Activated naive CD8-positive, alpha-beta T cell treated with anti-CD3 and anti-CD28 coated beads, Interleukin-2, amount 50 U/mL, for 16 hours (primary cell): ENCODE measurements at regions not wholly inside any gene's neighbourhood (a gene's known extent, or its start where the extent isn't known, plus 50 kb on each side); places are given as distances from the start of the nearest gene placed in this dataset.
"Not testable (repeated sequence)": the region's sequence is repeated elsewhere in the genome, so short reads cannot be mapped to it uniquely, and the experiment has no call there.

Experiments used
- DNase-seq: peaks from one replicate; pipeline ENCODE4 v3.0.0-alpha.2; 2020; ENCODE audit warnings: low read depth, low spot score

GRCh38 chr14:99028521-99028920 lies 243.5 kb downstream of the BCL11B start:
- DNase-seq: no peak

- DNase-seq: no peak
These were observed 242.7 kb downstream of the BCL11B start for GRCh38 chr14:99029145-99029915.

GRCh38 chr14:99029916-99030305 lies 242.1 kb downstream of the BCL11B start:
- DNase-seq: no peak

GRCh38 chr14:99030454-99030853 lies 241.5 kb downstream of the BCL11B start:
- no peak for DNase-seq

- DNase-seq: no peak
These were observed 239.2 kb downstream of the BCL11B start for GRCh38 chr14:99032759-99033158.

- no peak for DNase-seq
These were observed 238.0 kb downstream of the BCL11B start for GRCh38 chr14:99033951-99034350.

GRCh38 chr14:99034711-99035171 lies 237.3 kb downstream of the BCL11B start:
- DNase-seq: no peak

GRCh38 chr14:99035268-99035667 lies 236.7 kb downstream of the BCL11B start:
- no peak for DNase-seq

GRCh38 chr14:99035712-99036610 lies 236.0 kb downstream of the BCL11B start:
- no peak for DNase-seq

- no peak for DNase-seq
These were observed 235.2 kb downstream of the BCL11B start for GRCh38 chr14:99036611-99037293.

- not testable (repeated sequence) for DNase-seq
These were observed 234.7 kb downstream of the BCL11B start for GRCh38 chr14:99037326-99037725.

GRCh38 chr14:99037777-99038430 lies 234.1 kb downstream of the BCL11B start:
- no peak for DNase-seq

- DNase-seq: no peak
These were observed 233.6 kb downstream of the BCL11B start for GRCh38 chr14:99038431-99038820.

- no peak for DNase-seq
These were observed 232.5 kb downstream of the BCL11B start for GRCh38 chr14:99039331-99040041.

- DNase-seq: no peak
These were observed 231.9 kb downstream of the BCL11B start for GRCh38 chr14:99040052-99040451.

GRCh38 chr14:99040711-99041110 lies 231.3 kb downstream of the BCL11B start:
- DNase-seq: no peak

GRCh38 chr14:99041141-99041819 lies 230.7 kb downstream of the BCL11B start:
- no peak for DNase-seq

- no peak for DNase-seq
These were observed 230.2 kb downstream of the BCL11B start for GRCh38 chr14:99041820-99042174.

GRCh38 chr14:99042381-99043266 lies 229.4 kb downstream of the BCL11B start:
- DNase-seq: no peak

- DNase-seq: no peak
These were observed 228.8 kb downstream of the BCL11B start for GRCh38 chr14:99043267-99043615.
